Ascending aorta (tissue), 2 donors: ENCODE measurements at regions not wholly inside any gene's neighbourhood (a gene's known extent, or its start where the extent isn't known, plus 50 kb on each side); places are given as distances from the start of the nearest gene placed in this dataset.

Experiments
- DNase-seq, 2 donors: peaks; one replicate each; pipeline ENCODE4 v3.0.0-alpha.2; 2019; ENCODE audit warnings: low spot score in 2 of 2
- H3K27ac ChIP-seq, 2 donors: fragments of 200-600 bp; sonication (generic); one replicate each; pipeline ENCODE4 v1.5.1; 2016 to 2017; ENCODE audit warnings: mild to moderate bottlenecking in 1 of 2
- H3K27me3 ChIP-seq: fragments of 200-600 bp; sonication (generic); one replicate; pipeline ENCODE4 v1.5.1; 2017
- H3K36me3 ChIP-seq, 2 donors: fragments of 200-600 bp; sonication (generic); one replicate each; pipeline ENCODE4 v1.5.1; 2016
- H3K4me1 ChIP-seq, 2 donors: fragments of 200-600 bp; sonication (generic); one replicate each; pipeline ENCODE4 v1.5.1; 2016 to 2017; ENCODE audit warnings: mild to moderate bottlenecking in 1 of 2
- H3K4me3 ChIP-seq, 2 donors: fragments of 200-600 bp; sonication (generic); one replicate each; pipeline ENCODE4 v1.5.1; 2016 to 2017; ENCODE audit warnings: mild to moderate bottlenecking in 1 of 2
- H3K9me3 ChIP-seq, 2 donors: fragments of 200-600 bp; sonication (generic); one replicate each; pipeline ENCODE4 v1.5.1; 2016
- CTCF ChIP-seq, 3 experiments: fragments of 200-600 bp in 2 of 3; fragments of 450-650 bp in 1 of 3; sonication (generic) in 2 of 3; IDR thresholded peaks; one replicate each; pipeline ENCODE4 v1.5.1; 2016 to 2019; ENCODE audit warnings: antibody characterized with exemption in 3 of 3, mild to moderate bottlenecking in 1 of 3, moderate library complexity in 1 of 3
- intact Hi-C: fragments of 100-400 bp; cut with DNase I; formaldehyde crosslinking; loops from one replicate; pipeline ENCODE4 v1.15.1; 2023

GRCh38 chr7:115135769-115136410 lies 214.0 kb downstream of the MDFIC start:
- no peaks in the 10 kb centered on the region for H3K9me3 ChIP-seq
- H3K36me3 ChIP-seq = no peaks in the 10 kb centered on the region
- DNase-seq = no peak
- no peaks in the 10 kb centered on the region for H3K4me1 ChIP-seq
- no peak overlapping the region for H3K27ac ChIP-seq
- no peak overlapping the region for H3K4me3 ChIP-seq
- TF ChIP-seq CTCF (IDR thresholded peaks at IDR 0.05) = no peak
- H3K27me3 ChIP-seq = no peaks in the 10 kb centered on the region
- intact Hi-C loops = no loop called here

- H3K27ac ChIP-seq = no peak overlapping the region
- no peaks in the 10 kb centered on the region for H3K9me3 ChIP-seq
- H3K36me3 ChIP-seq = no peaks in the 10 kb centered on the region
- H3K4me1 ChIP-seq = no peaks in the 10 kb centered on the region
- no peak overlapping the region for H3K4me3 ChIP-seq
- TF ChIP-seq CTCF (IDR thresholded peaks at IDR 0.05) = no peak
- H3K27me3 ChIP-seq = no peaks in the 10 kb centered on the region
- DNase-seq = no peak
- intact Hi-C loops = no loop called here
Observed at GRCh38 chr7:115135146-115135545, 213.3 kb downstream of the MDFIC start.

GRCh38 chr7:115133248-115133647 lies 211.4 kb downstream of the MDFIC start:
- H3K4me1 ChIP-seq = no peaks in the 10 kb centered on the region
- no peak overlapping the region for H3K27ac ChIP-seq
- DNase-seq = no peak
- H3K36me3 ChIP-seq = no peaks in the 10 kb centered on the region
- TF ChIP-seq CTCF (IDR thresholded peaks at IDR 0.05) = no peak
- intact Hi-C loops = no loop called here
- H3K27me3 ChIP-seq = no peaks in the 10 kb centered on the region
- no peaks in the 10 kb centered on the region for H3K9me3 ChIP-seq
- no peak overlapping the region for H3K4me3 ChIP-seq

GRCh38 chr7:115132096-115132495 lies 210.2 kb downstream of the MDFIC start:
- Histone ChIP-seq H3K27ac (no peak overlapping the region), H3K27me3 (no peaks in the 10 kb centered on the region), H3K4me3 (no peak overlapping the region), H3K36me3 (no peaks in the 10 kb centered on the region), H3K9me3 (no peaks in the 10 kb centered on the region), H3K4me1 (no peaks in the 10 kb centered on the region)
- DNase-seq = no peak
- TF ChIP-seq CTCF (IDR thresholded peaks at IDR 0.05) = no peak
- intact Hi-C loops = no loop called here

- intact Hi-C loops = no loop called here
- Histone ChIP-seq H3K4me1 (no peaks in the 10 kb centered on the region), H3K4me3 (no peak overlapping the region), H3K36me3 (no peaks in the 10 kb centered on the region), H3K9me3 (no peaks in the 10 kb centered on the region), H3K27me3 (no peaks in the 10 kb centered on the region), H3K27ac (no peak overlapping the region)
- no peak for DNase-seq
- no peak for TF ChIP-seq CTCF (IDR thresholded peaks at IDR 0.05)
Observed at GRCh38 chr7:115128154-115128553, 206.3 kb downstream of the MDFIC start.
